WTC11 (cell line): ENCODE measurements at regions not wholly inside any gene's neighbourhood (a gene's known extent, or its start where the extent isn't known, plus 50 kb on each side); places are given as distances from the start of the nearest gene placed in this dataset.

Experiments
- ATAC-seq: fragments of 200-7000 bp; cut with Tn5 transposase; 2 replicates; pipeline ENCODE4 v1.10.0; 2021; ENCODE audit warnings: mild to moderate bottlenecking, moderate library complexity
- CTCF ChIA-PET: fragments of 300-600 bp; sonication (Branson Sonifier 250); formaldehyde crosslinking; loops from one replicate; lab custom pipeline; 2021; ENCODE audit warnings: antibody characterized with exemption; lab: Charles Lee
- POLR2A ChIA-PET: fragments of 350-600 bp; sonication (Branson Sonifier 250); formaldehyde crosslinking; loops from one replicate; lab custom pipeline; 2021; ENCODE audit warnings: antibody characterized with exemption; lab: Charles Lee
- DNase-seq: peaks from one replicate; pipeline ENCODE4 v3.0.0; 2021; ENCODE audit warnings: low spot score
- H3K27ac Mint-ChIP-seq: 2 replicates; pipeline ENCODE4 v1.8.0; 2021; ENCODE audit warnings: mixed read lengths
- H3K27me3 Mint-ChIP-seq: 2 replicates; pipeline ENCODE4 v1.8.0; 2021; ENCODE audit warnings: low read depth, mild to moderate bottlenecking, moderate library complexity, mixed read lengths
- H3K36me3 Mint-ChIP-seq: 2 replicates; pipeline ENCODE4 v1.8.0; 2021; ENCODE audit warnings: mixed read lengths
- H3K4me1 Mint-ChIP-seq: 2 replicates; pipeline ENCODE4 v1.8.0; 2022; ENCODE audit warnings: mixed read lengths
- H3K4me3 Mint-ChIP-seq: 2 replicates; pipeline ENCODE4 v1.8.0; 2021; ENCODE audit warnings: mild to moderate bottlenecking, moderate library complexity, mixed read lengths
- H3K9me3 Mint-ChIP-seq: 2 replicates; pipeline ENCODE4 v1.8.0; 2021; ENCODE audit warnings: mixed read lengths
- CREB1 ChIP-seq: sonication (generic); formaldehyde crosslinking; IDR thresholded peaks from 2 replicates; pipeline ENCODE4 v1.8.0; 2023; ENCODE audit warnings: mild to moderate bottlenecking, missing genetic modification reagents
- CTCF ChIP-seq: fragments of 200-600 bp; IDR thresholded peaks from 2 replicates; pipeline ENCODE4 v1.8.0; 2022; ENCODE audit warnings: antibody characterized with exemption
- E2F5 ChIP-seq: sonication (generic); formaldehyde crosslinking; IDR thresholded peaks from 2 replicates; pipeline ENCODE4 v1.8.1; 2022; ENCODE audit warnings: mild to moderate bottlenecking, moderate library complexity, missing genetic modification reagents
- ERG ChIP-seq: fragments of 250-450 bp; sonication (Bioruptor Pico); IDR thresholded peaks from 2 replicates; pipeline ENCODE4 v1.8.0; 2021; ENCODE audit warnings: mild to moderate bottlenecking
- FOXJ3 ChIP-seq: sonication (generic); formaldehyde crosslinking; IDR thresholded peaks from 2 replicates; pipeline ENCODE4 v1.9.0; 2021; ENCODE audit warnings: missing genetic modification reagents, mild to moderate bottlenecking, borderline replicate concordance
- NFATC4 ChIP-seq: fragments of 250-450 bp; sonication (Bioruptor Pico); IDR thresholded peaks from 2 replicates; pipeline ENCODE4 v1.9.0; 2021; ENCODE audit warnings: mild to moderate bottlenecking
- NR2C2 ChIP-seq: sonication (generic); formaldehyde crosslinking; IDR thresholded peaks from 2 replicates; pipeline ENCODE4 v1.8.0; 2022; ENCODE audit warnings: mild to moderate bottlenecking, missing genetic modification reagents
- OVOL2 ChIP-seq: fragments of 250-450 bp; sonication (Bioruptor Pico); IDR thresholded peaks from 2 replicates; pipeline ENCODE4 v1.9.0; 2021; ENCODE audit warnings: mild to moderate bottlenecking, borderline replicate concordance
- SP1 ChIP-seq: sonication (generic); formaldehyde crosslinking; conservative IDR thresholded peaks from 2 replicates; pipeline ENCODE4 v1.8.1; 2022; ENCODE audit warnings: missing genetic modification reagents
- TEAD1 ChIP-seq: sonication (generic); formaldehyde crosslinking; IDR thresholded peaks from 2 replicates; pipeline ENCODE4 v1.8.0; 2022; ENCODE audit warnings: mild to moderate bottlenecking, missing genetic modification reagents
- ZNF281 ChIP-seq: sonication (generic); formaldehyde crosslinking; IDR thresholded peaks from 2 replicates; pipeline ENCODE4 v1.8.0; 2023; ENCODE audit warnings: mild to moderate bottlenecking, missing genetic modification reagents
- ZNF671 ChIP-seq: fragments of 250-450 bp; sonication (Bioruptor Pico); IDR thresholded peaks from 2 replicates; pipeline ENCODE4 v1.8.0; 2021; ENCODE audit warnings: mild to moderate bottlenecking
- TF ChIP-seq, protein P1 (sequence below): sonication (generic); formaldehyde crosslinking; IDR thresholded peaks from 2 replicates; pipeline ENCODE4 v1.8.1; 2023; ENCODE audit warnings: mild to moderate bottlenecking, missing genetic modification reagents, moderate library complexity
- TF ChIP-seq, protein P2 (sequence below): sonication (generic); formaldehyde crosslinking; IDR thresholded peaks from 2 replicates; pipeline ENCODE4 v1.8.1; 2023; ENCODE audit warnings: mild to moderate bottlenecking, missing genetic modification reagents
- TF ChIP-seq, protein P3 (sequence below): sonication (generic); formaldehyde crosslinking; IDR thresholded peaks from 2 replicates; pipeline ENCODE4 v1.8.1; 2023; ENCODE audit warnings: mild to moderate bottlenecking, missing genetic modification reagents
- TF ChIP-seq, protein P4 (sequence below): sonication (generic); formaldehyde crosslinking; IDR thresholded peaks from 2 replicates; pipeline ENCODE4 v1.8.0; 2022; ENCODE audit warnings: mild to moderate bottlenecking, missing genetic modification reagents
- TF ChIP-seq, protein P5 (sequence below): sonication (generic); formaldehyde crosslinking; IDR thresholded peaks from 2 replicates; pipeline ENCODE4 v1.8.0; 2022; ENCODE audit warnings: mild to moderate bottlenecking, missing genetic modification reagents
- TF ChIP-seq, protein P6 (sequence below): sonication (generic); formaldehyde crosslinking; IDR thresholded peaks from 2 replicates; pipeline ENCODE4 v1.8.1; 2022; ENCODE audit warnings: mild to moderate bottlenecking, missing genetic modification reagents, moderate library complexity, borderline replicate concordance

- no peaks in the 10 kb centered on the region for H3K9me3 Mint-ChIP-seq
- no peak overlapping the region for H3K27ac Mint-ChIP-seq
- ChIA-PET CTCF (no interaction called here), POLR2A (no interaction called here)
- DNase-seq (no peak), ATAC-seq (no peak)
- no peaks in the 10 kb centered on the region for H3K27me3 Mint-ChIP-seq
- no peaks in the 10 kb centered on the region for H3K36me3 Mint-ChIP-seq
- no peak overlapping the region for H3K4me3 Mint-ChIP-seq
- 0 out of 2 replicates have a peak, but pooled peaks cover 3% of the 10 kb centered on the region for H3K4me1 Mint-ChIP-seq
- TF ChIP-seq, protein P1, sequence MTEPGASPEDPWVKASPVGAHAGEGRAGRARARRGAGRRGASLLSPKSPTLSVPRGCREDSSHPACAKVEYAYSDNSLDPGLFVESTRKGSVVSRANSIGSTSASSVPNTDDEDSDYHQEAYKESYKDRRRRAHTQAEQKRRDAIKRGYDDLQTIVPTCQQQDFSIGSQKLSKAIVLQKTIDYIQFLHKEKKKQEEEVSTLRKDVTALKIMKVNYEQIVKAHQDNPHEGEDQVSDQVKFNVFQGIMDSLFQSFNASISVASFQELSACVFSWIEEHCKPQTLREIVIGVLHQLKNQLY, result no peak
- TF ChIP-seq ZNF281 (CRISPR knock-in tag) (no peak), ZNF671 (CRISPR knock-in tag) (no peak), NFATC4 (CRISPR knock-in tag) (no peak), NR2C2 (CRISPR knock-in tag) (no peak), FOXJ3 (CRISPR knock-in tag) (no peak), ERG (CRISPR knock-in tag) (no peak), OVOL2 (CRISPR knock-in tag) (no peak), E2F5 (CRISPR knock-in tag) (no peak), CTCF (no peak), CREB1 (CRISPR knock-in tag) (no peak), TEAD1 (CRISPR knock-in tag) (no peak), SP1 (CRISPR knock-in tag) (no peak)
- TF ChIP-seq, protein P2, sequence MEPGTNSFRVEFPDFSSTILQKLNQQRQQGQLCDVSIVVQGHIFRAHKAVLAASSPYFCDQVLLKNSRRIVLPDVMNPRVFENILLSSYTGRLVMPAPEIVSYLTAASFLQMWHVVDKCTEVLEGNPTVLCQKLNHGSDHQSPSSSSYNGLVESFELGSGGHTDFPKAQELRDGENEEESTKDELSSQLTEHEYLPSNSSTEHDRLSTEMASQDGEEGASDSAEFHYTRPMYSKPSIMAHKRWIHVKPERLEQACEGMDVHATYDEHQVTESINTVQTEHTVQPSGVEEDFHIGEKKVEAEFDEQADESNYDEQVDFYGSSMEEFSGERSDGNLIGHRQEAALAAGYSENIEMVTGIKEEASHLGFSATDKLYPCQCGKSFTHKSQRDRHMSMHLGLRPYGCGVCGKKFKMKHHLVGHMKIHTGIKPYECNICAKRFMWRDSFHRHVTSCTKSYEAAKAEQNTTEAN (CRISPR knock-in tag), result no peak
- TF ChIP-seq, protein P3, sequence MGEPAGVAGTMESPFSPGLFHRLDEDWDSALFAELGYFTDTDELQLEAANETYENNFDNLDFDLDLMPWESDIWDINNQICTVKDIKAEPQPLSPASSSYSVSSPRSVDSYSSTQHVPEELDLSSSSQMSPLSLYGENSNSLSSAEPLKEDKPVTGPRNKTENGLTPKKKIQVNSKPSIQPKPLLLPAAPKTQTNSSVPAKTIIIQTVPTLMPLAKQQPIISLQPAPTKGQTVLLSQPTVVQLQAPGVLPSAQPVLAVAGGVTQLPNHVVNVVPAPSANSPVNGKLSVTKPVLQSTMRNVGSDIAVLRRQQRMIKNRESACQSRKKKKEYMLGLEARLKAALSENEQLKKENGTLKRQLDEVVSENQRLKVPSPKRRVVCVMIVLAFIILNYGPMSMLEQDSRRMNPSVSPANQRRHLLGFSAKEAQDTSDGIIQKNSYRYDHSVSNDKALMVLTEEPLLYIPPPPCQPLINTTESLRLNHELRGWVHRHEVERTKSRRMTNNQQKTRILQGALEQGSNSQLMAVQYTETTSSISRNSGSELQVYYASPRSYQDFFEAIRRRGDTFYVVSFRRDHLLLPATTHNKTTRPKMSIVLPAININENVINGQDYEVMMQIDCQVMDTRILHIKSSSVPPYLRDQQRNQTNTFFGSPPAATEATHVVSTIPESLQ (CRISPR knock-in tag), result no peak
- TF ChIP-seq, protein P4, sequence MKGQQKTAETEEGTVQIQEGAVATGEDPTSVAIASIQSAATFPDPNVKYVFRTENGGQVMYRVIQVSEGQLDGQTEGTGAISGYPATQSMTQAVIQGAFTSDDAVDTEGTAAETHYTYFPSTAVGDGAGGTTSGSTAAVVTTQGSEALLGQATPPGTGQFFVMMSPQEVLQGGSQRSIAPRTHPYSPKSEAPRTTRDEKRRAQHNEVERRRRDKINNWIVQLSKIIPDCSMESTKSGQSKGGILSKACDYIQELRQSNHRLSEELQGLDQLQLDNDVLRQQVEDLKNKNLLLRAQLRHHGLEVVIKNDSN (CRISPR knock-in tag), result no peak
- TF ChIP-seq, protein P5, sequence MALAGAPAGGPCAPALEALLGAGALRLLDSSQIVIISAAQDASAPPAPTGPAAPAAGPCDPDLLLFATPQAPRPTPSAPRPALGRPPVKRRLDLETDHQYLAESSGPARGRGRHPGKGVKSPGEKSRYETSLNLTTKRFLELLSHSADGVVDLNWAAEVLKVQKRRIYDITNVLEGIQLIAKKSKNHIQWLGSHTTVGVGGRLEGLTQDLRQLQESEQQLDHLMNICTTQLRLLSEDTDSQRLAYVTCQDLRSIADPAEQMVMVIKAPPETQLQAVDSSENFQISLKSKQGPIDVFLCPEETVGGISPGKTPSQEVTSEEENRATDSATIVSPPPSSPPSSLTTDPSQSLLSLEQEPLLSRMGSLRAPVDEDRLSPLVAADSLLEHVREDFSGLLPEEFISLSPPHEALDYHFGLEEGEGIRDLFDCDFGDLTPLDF, result no peak
- TF ChIP-seq, protein P6, sequence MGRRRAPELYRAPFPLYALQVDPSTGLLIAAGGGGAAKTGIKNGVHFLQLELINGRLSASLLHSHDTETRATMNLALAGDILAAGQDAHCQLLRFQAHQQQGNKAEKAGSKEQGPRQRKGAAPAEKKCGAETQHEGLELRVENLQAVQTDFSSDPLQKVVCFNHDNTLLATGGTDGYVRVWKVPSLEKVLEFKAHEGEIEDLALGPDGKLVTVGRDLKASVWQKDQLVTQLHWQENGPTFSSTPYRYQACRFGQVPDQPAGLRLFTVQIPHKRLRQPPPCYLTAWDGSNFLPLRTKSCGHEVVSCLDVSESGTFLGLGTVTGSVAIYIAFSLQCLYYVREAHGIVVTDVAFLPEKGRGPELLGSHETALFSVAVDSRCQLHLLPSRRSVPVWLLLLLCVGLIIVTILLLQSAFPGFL, result no peak
These were observed 160.9 kb downstream of the QRSL1 start for GRCh38 chr6:106790149-106790770.
